ENCODE measurements at regions not wholly inside any gene's neighbourhood (a gene's known extent, or its start where the extent isn't known, plus 50 kb on each side); places are given as distances from the start of the nearest gene placed in this dataset.

GRCh38 chr18:5068851-5069250, 128.2 kb downstream of the AKAIN1 start:
- no TSS peak for BruUV-seq (replicated peaks)
- Histone ChIP-seq H3K4me1 (ENCODE audit: insufficient read depth, low read length, poor library complexity, severe bottlenecking) (peaks cover 19% of the 10 kb centered on the region), H3K27ac (ENCODE audit: low read depth, low read length, poor library complexity, severe bottlenecking) (no peak overlapping the region), H3K36me3 (ENCODE audit: insufficient read depth, low read length, poor library complexity, severe bottlenecking) (no peaks in the 10 kb centered on the region), H3K27me3 (replicated peaks; ENCODE audit: insufficient read depth, low read depth, low read length, poor library complexity) (no peaks in the 10 kb centered on the region), H3K4me3 (ENCODE audit: low read depth, low read length, poor library complexity, severe bottlenecking) (no peak overlapping the region), H3K9me3 (ENCODE audit: low read depth, low read length, poor library complexity, severe bottlenecking) (no peaks in the 10 kb centered on the region)
- ChIA-PET CTCF (no interaction called here), POLR2A (ENCODE audit: low non-redundant PET) (no interaction called here)
- no peak for DNase-seq (ENCODE audit: low spot score)
- intact Hi-C loops (cut with micrococcal nuclease; ENCODE audit: unreplicated experiment) = no loop called here
- TF ChIP-seq EZH2 (IDR thresholded peaks at IDR 0.05; ENCODE audit: borderline replicate concordance, low read depth, low read length, poor library complexity, severe bottlenecking) (no peak), CTCF (conservative IDR thresholded peaks at IDR 0.05; ENCODE audit: low read depth, low read length) (no peak)

- no peak overlapping the region for H3K4me3 ChIP-seq (ENCODE audit: low read depth, low read length, poor library complexity, severe bottlenecking)
- ChIA-PET POLR2A (ENCODE audit: low non-redundant PET) (no interaction called here), CTCF (no interaction called here)
- no peaks in the 10 kb centered on the region for H3K9me3 ChIP-seq (ENCODE audit: low read depth, low read length, poor library complexity, severe bottlenecking)
- H3K36me3 ChIP-seq (ENCODE audit: insufficient read depth, low read length, poor library complexity, severe bottlenecking) = no peaks in the 10 kb centered on the region
- no peaks in the 10 kb centered on the region for H3K27me3 ChIP-seq (replicated peaks; ENCODE audit: insufficient read depth, low read depth, low read length, poor library complexity)
- intact Hi-C loops (cut with micrococcal nuclease; ENCODE audit: unreplicated experiment) = no loop called here
- BruUV-seq (replicated peaks) = no TSS peak
- peaks cover 21% of the 10 kb centered on the region for H3K4me1 ChIP-seq (ENCODE audit: insufficient read depth, low read length, poor library complexity, severe bottlenecking)
- DNase-seq (ENCODE audit: low spot score) = no peak
- H3K27ac ChIP-seq (ENCODE audit: low read depth, low read length, poor library complexity, severe bottlenecking) = no peak overlapping the region
- TF ChIP-seq EZH2 (IDR thresholded peaks at IDR 0.05; ENCODE audit: borderline replicate concordance, low read depth, low read length, poor library complexity, severe bottlenecking) = no peak
- peak; percentile 62 for TF ChIP-seq CTCF (conservative IDR thresholded peaks at IDR 0.05; ENCODE audit: low read depth, low read length)
Observed at GRCh38 chr18:5066380-5066977, 130.6 kb downstream of the AKAIN1 start.

GRCh38 chr18:5065615-5066014, 131.4 kb downstream of the AKAIN1 start:
- Histone ChIP-seq H3K4me3 (ENCODE audit: low read depth, low read length, poor library complexity, severe bottlenecking) (no peak overlapping the region), H3K27ac (ENCODE audit: low read depth, low read length, poor library complexity, severe bottlenecking) (no peak overlapping the region), H3K4me1 (ENCODE audit: insufficient read depth, low read length, poor library complexity, severe bottlenecking) (peaks cover 21% of the 10 kb centered on the region), H3K9me3 (ENCODE audit: low read depth, low read length, poor library complexity, severe bottlenecking) (no peaks in the 10 kb centered on the region), H3K27me3 (replicated peaks; ENCODE audit: insufficient read depth, low read depth, low read length, poor library complexity) (no peaks in the 10 kb centered on the region), H3K36me3 (ENCODE audit: insufficient read depth, low read length, poor library complexity, severe bottlenecking) (no peaks in the 10 kb centered on the region)
- intact Hi-C loops (cut with micrococcal nuclease; ENCODE audit: unreplicated experiment) = no loop called here
- ChIA-PET CTCF (no interaction called here), POLR2A (ENCODE audit: low non-redundant PET) (no interaction called here)
- no TSS peak for BruUV-seq (replicated peaks)
- DNase-seq (ENCODE audit: low spot score) = no peak
- TF ChIP-seq CTCF (conservative IDR thresholded peaks at IDR 0.05; ENCODE audit: low read depth, low read length) (no peak), EZH2 (IDR thresholded peaks at IDR 0.05; ENCODE audit: borderline replicate concordance, low read depth, low read length, poor library complexity, severe bottlenecking) (no peak)
